HCT116 (cell line): ENCODE measurements at regions not wholly inside any gene's neighbourhood (a gene's known extent, or its start where the extent isn't known, plus 50 kb on each side); places are given as distances from the start of the nearest gene placed in this dataset.

ENCODE experiments used
- ATAC-seq: fragments of 200-7000 bp; cut with Tn5 transposase; 2 replicates; pipeline ENCODE4 v1.9.1; 2020; ENCODE audit warnings: mild to moderate bottlenecking, moderate library complexity
- BruUV-seq: library from RNA; stranded (reverse); fragments of 400-500 nt; replicated peaks from 2 replicates; lab custom pipeline; 2021; lab: Mats Ljungman, UMichigan
- CTCF ChIA-PET: fragments of 300-600 bp; sonication (Branson Sonifier 250); formaldehyde crosslinking; loops from one replicate; lab custom pipeline; 2021; ENCODE audit warnings: antibody characterized with exemption; lab: Charles Lee
- POLR2A ChIA-PET: fragments of 300-600, 350-600 bp; sonication (Branson Sonifier 250); formaldehyde crosslinking; loops from one replicate; lab custom pipeline; 2021; ENCODE audit warnings: antibody characterized with exemption; lab: Charles Lee
- RAD21 ChIA-PET, 2 experiments: fragments of 300-600 bp; sonication (Branson Sonifier 250); formaldehyde crosslinking; loops; one replicate each; lab custom pipeline; 2023; ENCODE audit warnings: low total read pairs in 2 of 2; ENCODE audit not compliant: uncharacterized antibody in 2 of 2, unreplicated experiment in 2 of 2, low non-redundant PET in 1 of 2; lab: Charles Lee
- DNase-seq: peaks from one replicate; pipeline ENCODE4 v3.0.0-alpha.2; 2010; ENCODE audit warnings: low read depth, low spot score
- H2AFZ ChIP-seq: fragments of 200-600 bp; shearing (Covaris generic), sonication (generic); 2 replicates; pipeline ENCODE4 v1.6.1; 2017; ENCODE audit warnings: low read depth, mixed run types, mixed read lengths, antibody characterized with exemption, low read length; ENCODE audit not compliant: poor library complexity, severe bottlenecking
- H3K27ac ChIP-seq: 2 replicates; pipeline ENCODE4 v1.5.1; 2012; ENCODE audit warnings: low read depth, low read length
- H3K27me3 ChIP-seq: fragments of 200-600 bp; sonication (generic); 2 replicates; pipeline ENCODE4 v1.6.1; 2016; ENCODE audit warnings: mixed run types, low read length, mixed read lengths; ENCODE audit not compliant: insufficient read depth
- H3K36me3 ChIP-seq, 2 experiments: fragments of 200-500 bp in 1 of 2; fragments of 200-600 bp in 1 of 2; sonication (Bioruptor generic) in 1 of 2; sonication (generic) in 1 of 2; 2 replicates each; pipeline versions ENCODE4 v1.5.1 to v1.6.1; 2014 to 2016; ENCODE audit warnings: low read length in 2 of 2, inconsistent platforms in 1 of 2, mixed read lengths in 1 of 2, mixed run types in 1 of 2; ENCODE audit not compliant: insufficient read depth in 2 of 2, control insufficient read depth in 1 of 2
- H3K4me1 ChIP-seq, 2 experiments: fragments of 200-600 bp in 1 of 2; sonication (generic) in 1 of 2; 2 replicates each; pipeline versions ENCODE4 v1.5.1 to v1.6.1; 2012 to 2017; ENCODE audit warnings: low read length in 2 of 2, inconsistent platforms in 1 of 2, mild to moderate bottlenecking in 1 of 2, mixed read lengths in 1 of 2, mixed run types in 1 of 2, moderate library complexity in 1 of 2; ENCODE audit not compliant: insufficient read depth in 2 of 2, control insufficient read depth in 1 of 2
- H3K4me2 ChIP-seq: fragments of 200-600 bp; sonication (generic); 2 replicates; pipeline ENCODE4 v1.6.1; 2017; ENCODE audit warnings: mixed run types, low read length, mixed read lengths
- H3K4me3 ChIP-seq, 2 experiments: fragments of 200-600 bp in 1 of 2; sonication (generic) in 1 of 2; replicated peaks in 1 of 2; 2 replicates each; pipeline ENCODE4 v1.5.1; 2011 to 2016; ENCODE audit warnings: low read length in 2 of 2, control low read depth in 1 of 2, low read depth in 1 of 2, mild to moderate bottlenecking in 1 of 2, mixed read lengths in 1 of 2, mixed run types in 1 of 2
- H3K79me2 ChIP-seq: fragments of 200-600 bp; sonication (generic); 2 replicates; pipeline ENCODE4 v1.6.1; 2017; ENCODE audit warnings: mild to moderate bottlenecking, mixed run types, low read length, moderate library complexity, mixed read lengths; ENCODE audit not compliant: insufficient read depth
- H3K9ac ChIP-seq: fragments of 200-600 bp; sonication (generic); 2 replicates; pipeline ENCODE4 v1.6.1; 2016; ENCODE audit warnings: low read length, mixed read lengths
- H3K9me2 ChIP-seq: fragments of 200-600 bp; sonication (generic), shearing (Covaris generic); 2 replicates; pipeline ENCODE4 v1.6.1; 2017; ENCODE audit warnings: mixed run types, mild to moderate bottlenecking, moderate library complexity; ENCODE audit not compliant: insufficient read depth
- H3K9me3 ChIP-seq, 2 experiments: fragments of 200-500 bp in 1 of 2; fragments of 200-600 bp in 1 of 2; sonication (Bioruptor generic) in 1 of 2; sonication (generic) in 1 of 2; 2 replicates each; pipeline ENCODE4 v1.6.1; 2014 to 2017; ENCODE audit warnings: low read length in 2 of 2, mixed read lengths in 2 of 2, inconsistent platforms in 1 of 2, low read depth in 1 of 2, mild to moderate bottlenecking in 1 of 2, mixed run types in 1 of 2, moderate library complexity in 1 of 2; ENCODE audit not compliant: control insufficient read depth in 1 of 2, insufficient read depth in 1 of 2
- H4K20me1 ChIP-seq: fragments of 200-600 bp; sonication (generic), shearing (Covaris generic); 2 replicates; pipeline ENCODE4 v1.6.1; 2017; ENCODE audit warnings: mixed run types, mild to moderate bottlenecking, moderate library complexity; ENCODE audit not compliant: insufficient read depth
- EGR1 ChIP-seq: IDR thresholded peaks from 2 replicates; pipeline ENCODE4 v1.6.1; 2012; ENCODE audit warnings: low read depth
- ELF1 ChIP-seq: IDR thresholded peaks from 2 replicates; pipeline ENCODE4 v1.6.1; 2012; ENCODE audit warnings: low read depth, borderline replicate concordance
- EZH2 ChIP-seq: fragments of 200-600 bp; sonication (generic); IDR thresholded peaks from 2 replicates; pipeline ENCODE4 v1.6.1; 2017; ENCODE audit warnings: antibody characterized with exemption, mixed run types
- EZH2phosphoT487 ChIP-seq: fragments of 200-600 bp; IDR thresholded peaks from 2 replicates; pipeline ENCODE4 v1.6.1; 2018; ENCODE audit warnings: antibody characterized with exemption, borderline replicate concordance
- JUND ChIP-seq: IDR thresholded peaks from 2 replicates; pipeline ENCODE4 v1.6.1; 2012
- MAX ChIP-seq: IDR thresholded peaks from 2 replicates; pipeline ENCODE4 v1.6.1; 2012
- POLR2A ChIP-seq: IDR thresholded peaks from 2 replicates; pipeline ENCODE4 v1.7.0; 2011; ENCODE audit warnings: borderline replicate concordance; ENCODE audit not compliant: insufficient read depth, insufficient read length; ENCODE audit errors: extremely low read depth
- POLR2AphosphoS5 ChIP-seq: IDR thresholded peaks from 2 replicates; pipeline ENCODE4 v1.6.1; 2011; ENCODE audit warnings: mild to moderate bottlenecking, low read depth, low read length, moderate library complexity
- RAD21 ChIP-seq: IDR thresholded peaks from 2 replicates; pipeline ENCODE4 v1.6.1; 2012; ENCODE audit warnings: low read depth, mild to moderate bottlenecking
- SIN3A ChIP-seq: IDR thresholded peaks from 2 replicates; pipeline ENCODE4 v1.6.1; 2012; ENCODE audit warnings: low read depth
- SP1 ChIP-seq: IDR thresholded peaks from 2 replicates; pipeline ENCODE4 v1.6.1; 2012; ENCODE audit warnings: low read depth
- TCF7L2 ChIP-seq: IDR thresholded peaks from 2 replicates; pipeline ENCODE4 v1.7.0; 2011; ENCODE audit warnings: borderline replicate concordance, inconsistent platforms; ENCODE audit not compliant: insufficient read depth, insufficient read length; ENCODE audit errors: extremely low read depth
- YY1 ChIP-seq: IDR thresholded peaks from 2 replicates; pipeline ENCODE4 v1.6.1; 2011; ENCODE audit warnings: low read length, low read depth, moderate library complexity, mild to moderate bottlenecking; ENCODE audit not compliant: insufficient replicate concordance; ENCODE audit errors: extremely low read depth
- ZBTB33 ChIP-seq: IDR thresholded peaks from 2 replicates; pipeline ENCODE4 v1.6.1; 2011; ENCODE audit warnings: mild to moderate bottlenecking, low read length, moderate library complexity; ENCODE audit not compliant: insufficient replicate concordance; ENCODE audit errors: extremely low read depth
- ZFX ChIP-seq: fragments of 450-650 bp; IDR thresholded peaks from 2 replicates; pipeline ENCODE4 v1.6.1; 2017
- ZNF274 ChIP-seq: fragments of 200-500 bp; sonication (Bioruptor generic); IDR thresholded peaks from 2 replicates; pipeline ENCODE4 v1.6.1; 2014; ENCODE audit warnings: mild to moderate bottlenecking, low read depth, low read length, inconsistent platforms
- intact Hi-C: fragments of 100-400 bp; cut with micrococcal nuclease; formaldehyde crosslinking; loops from 2 replicates; pipeline ENCODE4 v1.10.0; 2022

- no TSS peak for BruUV-seq
- Histone ChIP-seq H3K4me1 (no peaks in the 10 kb centered on the region), H3K9me3 (peaks cover 12% of the 10 kb centered on the region in 2 experiments; a peak in 2 of 4 replicates), H3K27me3 (no peaks in the 10 kb centered on the region), H3K27ac (no peak overlapping the region), H3K36me3 (no peaks in the 10 kb centered on the region), H4K20me1 (no peaks in the 10 kb centered on the region), H2AFZ (no peak overlapping the region), H3K4me3 (no peak overlapping the region), H3K4me2 (no peak overlapping the region), H3K79me2 (no peaks in the 10 kb centered on the region), H3K9me2 (no peaks in the 10 kb centered on the region), H3K9ac (no peak overlapping the region)
- ChIA-PET CTCF (no interaction called here), RAD21 (no interaction called here), POLR2A (no interaction called here)
- TF ChIP-seq JUND (no peak), EZH2 (no peak), POLR2A (no peak), EZH2phosphoT487 (no peak), MAX (no peak), SIN3A (no peak), POLR2AphosphoS5 (no peak), TCF7L2 (no peak), RAD21 (no peak), ZNF274 (no peak), ZFX (no peak), ZBTB33 (no peak), YY1 (no peak), SP1 (no peak), EGR1 (no peak), ELF1 (no peak)
- intact Hi-C loops: no loop called here
- DNase-seq (no peak), ATAC-seq (no peak)
Observed at GRCh38 chr5:3662344-3662743, 66.7 kb downstream of the IRX1 start.
